Astrocyte (in vitro differentiated cells and primary cell): ENCODE measurements at regions not wholly inside any gene's neighbourhood (a gene's known extent, or its start where the extent isn't known, plus 50 kb on each side); places are given as distances from the start of the nearest gene placed in this dataset.

Experiments
- DNase-seq: peaks from one replicate; pipeline ENCODE4 v3.0.0-alpha.2; 2010; ENCODE audit warnings: low read depth
- FAIRE-seq: peaks from 2 replicates; lab custom pipeline; 2011; peaks lifted over from hg19 to GRCh38; lab: Jason Lieb, UNC
- H2AFZ ChIP-seq: 2 replicates; pipeline ENCODE4 v1.6.0; 2012; ENCODE audit warnings: low read depth, low read length, inconsistent platforms
- H3K27ac ChIP-seq: 2 replicates; pipeline ENCODE4 v1.5.1; 2011; ENCODE audit warnings: low read depth, low read length, inconsistent platforms
- H3K27me3 ChIP-seq: 2 replicates; pipeline ENCODE4 v1.6.0; 2011; ENCODE audit warnings: low read length, inconsistent platforms; ENCODE audit not compliant: insufficient read depth
- H3K36me3 ChIP-seq: 2 replicates; pipeline ENCODE4 v1.5.1; 2011; ENCODE audit warnings: low read length, inconsistent platforms; ENCODE audit not compliant: insufficient read depth
- H3K4me1 ChIP-seq: 2 replicates; pipeline ENCODE4 v1.5.1; 2011; ENCODE audit warnings: low read length, inconsistent platforms; ENCODE audit not compliant: insufficient read depth
- H3K4me2 ChIP-seq: 2 replicates; pipeline ENCODE4 v1.6.0; 2012; ENCODE audit warnings: low read length, inconsistent platforms
- H3K4me3 ChIP-seq: 2 replicates; pipeline ENCODE4 v1.5.1; 2011; ENCODE audit warnings: low read depth, mild to moderate bottlenecking, low read length, inconsistent platforms; ENCODE audit not compliant: insufficient read depth
- H3K79me2 ChIP-seq: 2 replicates; pipeline ENCODE4 v1.6.0; 2012; ENCODE audit warnings: mild to moderate bottlenecking, low read length, inconsistent platforms; ENCODE audit not compliant: insufficient read depth
- H3K9ac ChIP-seq: 2 replicates; pipeline ENCODE4 v1.6.0; 2012; ENCODE audit warnings: mild to moderate bottlenecking, low read length, inconsistent platforms
- H3K9me3 ChIP-seq: 2 replicates; pipeline ENCODE4 v1.5.1; 2012; ENCODE audit warnings: low read depth, mild to moderate bottlenecking, low read length, inconsistent platforms; ENCODE audit not compliant: insufficient read depth
- H4K20me1 ChIP-seq: 2 replicates; pipeline ENCODE4 v1.6.0; 2012; ENCODE audit warnings: low read length, inconsistent platforms; ENCODE audit not compliant: insufficient read depth
- H3K27ac Mint-ChIP-seq: one replicate; pipeline ENCODE4 v1.8.0; 2021; ENCODE audit warnings: mild to moderate bottlenecking, mixed read lengths; ENCODE audit not compliant: unreplicated experiment
- H3K27me3 Mint-ChIP-seq: one replicate; pipeline ENCODE4 v1.8.0; 2021; ENCODE audit warnings: low read depth, mixed read lengths; ENCODE audit not compliant: unreplicated experiment
- H3K36me3 Mint-ChIP-seq: one replicate; pipeline ENCODE4 v1.8.0; 2021; ENCODE audit warnings: low read depth, mixed read lengths; ENCODE audit not compliant: unreplicated experiment
- H3K4me1 Mint-ChIP-seq: one replicate; pipeline ENCODE4 v1.8.0; 2021; ENCODE audit warnings: low read depth, mixed read lengths; ENCODE audit not compliant: unreplicated experiment
- H3K4me3 Mint-ChIP-seq: one replicate; pipeline ENCODE4 v1.8.0; 2021; ENCODE audit warnings: mild to moderate bottlenecking, moderate library complexity, mixed read lengths; ENCODE audit not compliant: unreplicated experiment
- H3K9me3 Mint-ChIP-seq: one replicate; pipeline ENCODE4 v1.8.0; 2021; ENCODE audit warnings: mild to moderate bottlenecking, mixed read lengths; ENCODE audit not compliant: unreplicated experiment
- CTCF ChIP-seq: IDR thresholded peaks from 2 replicates; pipeline ENCODE4 v1.5.1; 2011; ENCODE audit warnings: low read depth, mild to moderate bottlenecking, inconsistent platforms, low read length, moderate library complexity; ENCODE audit not compliant: insufficient read depth
- EZH2 ChIP-seq: IDR thresholded peaks from 2 replicates; pipeline ENCODE4 v1.6.1; 2012; ENCODE audit warnings: mild to moderate bottlenecking, low read length, inconsistent platforms; ENCODE audit not compliant: insufficient read depth

GRCh38 chr6:103885446-103885845 lies 974.3 kb downstream of the HACE1 start:
- H3K36me3 Mint-ChIP-seq, result no peaks in the 10 kb centered on the region
- no peaks in the 10 kb centered on the region for H3K4me1 Mint-ChIP-seq
- Histone ChIP-seq H3K9ac (no peak overlapping the region), H3K4me3 (no peak overlapping the region), H3K4me1 (no peaks in the 10 kb centered on the region), H3K27ac (no peak overlapping the region), H4K20me1 (no peaks in the 10 kb centered on the region), H3K36me3 (no peaks in the 10 kb centered on the region), H3K27me3 (no peaks in the 10 kb centered on the region), H3K79me2 (no peaks in the 10 kb centered on the region), H3K4me2 (no peak overlapping the region), H2AFZ (no peak overlapping the region), H3K9me3 (peaks cover under 1% of the 10 kb centered on the region)
- H3K9me3 Mint-ChIP-seq, result peaks cover 3% of the 10 kb centered on the region
- FAIRE-seq, result no peak
- H3K27ac Mint-ChIP-seq, result no peak overlapping the region
- TF ChIP-seq EZH2 (no peak), CTCF (no peak)
- no peaks in the 10 kb centered on the region for H3K27me3 Mint-ChIP-seq
- DNase-seq, result no peak
- no peak overlapping the region for H3K4me3 Mint-ChIP-seq

- H3K4me2 ChIP-seq, result no peak overlapping the region
- DNase-seq, result no peak
- no peak overlapping the region for H2AFZ ChIP-seq
- H3K27me3 ChIP-seq, result no peaks in the 10 kb centered on the region
- H3K79me2 ChIP-seq, result no peaks in the 10 kb centered on the region
- no peaks in the 10 kb centered on the region for H3K9me3 ChIP-seq
- no peaks in the 10 kb centered on the region for H3K27me3 Mint-ChIP-seq
- peaks cover 3% of the 10 kb centered on the region for H3K9me3 Mint-ChIP-seq
- no peak for TF ChIP-seq EZH2
- no peak for TF ChIP-seq CTCF
- no peak for FAIRE-seq
- no peak overlapping the region for H3K4me3 Mint-ChIP-seq
- H3K27ac Mint-ChIP-seq, result no peak overlapping the region
- no peaks in the 10 kb centered on the region for H3K36me3 ChIP-seq
- H4K20me1 ChIP-seq, result no peaks in the 10 kb centered on the region
- no peaks in the 10 kb centered on the region for H3K4me1 Mint-ChIP-seq
- no peaks in the 10 kb centered on the region for H3K4me1 ChIP-seq
- no peaks in the 10 kb centered on the region for H3K36me3 Mint-ChIP-seq
- H3K9ac ChIP-seq, result no peak overlapping the region
- no peak overlapping the region for H3K27ac ChIP-seq
- no peak overlapping the region for H3K4me3 ChIP-seq
Measured at GRCh38 chr6:103879800-103880199, 979.9 kb downstream of the HACE1 start.

GRCh38 chr6:103875221-103875620 lies 984.5 kb downstream of the HACE1 start:
- H3K27ac Mint-ChIP-seq, result no peak overlapping the region
- TF ChIP-seq EZH2, result no peak
- TF ChIP-seq CTCF, result no peak
- no peaks in the 10 kb centered on the region for H3K4me1 Mint-ChIP-seq
- H3K27me3 Mint-ChIP-seq, result no peaks in the 10 kb centered on the region
- H3K9me3 Mint-ChIP-seq, result no peaks in the 10 kb centered on the region
- Histone ChIP-seq H3K27me3 (no peaks in the 10 kb centered on the region), H4K20me1 (no peaks in the 10 kb centered on the region), H2AFZ (no peak overlapping the region), H3K9me3 (no peaks in the 10 kb centered on the region), H3K36me3 (no peaks in the 10 kb centered on the region), H3K4me2 (no peak overlapping the region), H3K4me1 (no peaks in the 10 kb centered on the region), H3K4me3 (no peak overlapping the region), H3K9ac (no peak overlapping the region), H3K27ac (no peak overlapping the region), H3K79me2 (no peaks in the 10 kb centered on the region)
- FAIRE-seq, result no peak
- no peak for DNase-seq
- H3K36me3 Mint-ChIP-seq, result no peaks in the 10 kb centered on the region
- no peak overlapping the region for H3K4me3 Mint-ChIP-seq
